ENCODE measurements at regions not wholly inside any gene's neighbourhood (a gene's known extent, or its start where the extent isn't known, plus 50 kb on each side); places are given as distances from the start of the nearest gene placed in this dataset.

- Histone ChIP-seq H3F3A (replicated peaks; ENCODE audit: insufficient read depth) (no peaks in the 10 kb centered on the region), H3K4me3 (ENCODE audit: low read depth in 2 of 2, low read length in 1 of 2) (no peak overlapping the region), H3K4me2 (no peak overlapping the region), H4K20me1 (ENCODE audit: insufficient read depth) (no peaks in the 10 kb centered on the region), H3K79me2 (ENCODE audit: insufficient read depth) (no peaks in the 10 kb centered on the region), H3K9ac (no peak overlapping the region), H3K27me3 (ENCODE audit: insufficient read depth) (no peaks in the 10 kb centered on the region), H3K27ac (ENCODE audit: low read depth in 2 of 2, low read length in 1 of 2) (no peak overlapping the region), H3K4me1 (ENCODE audit: control insufficient read depth in 1 of 2, insufficient read depth in 2 of 2, low read depth in 1 of 2, low read length in 1 of 2) (no peaks in the 10 kb centered on the region), H2AFZ (ENCODE audit: low read depth) (no peak overlapping the region), H3K9me3 (no peaks in the 10 kb centered on the region), H3K9me2 (no peaks in the 10 kb centered on the region), H3K36me3 (replicated peaks in 1 of 2; ENCODE audit: control insufficient read depth in 1 of 2, insufficient read depth in 2 of 2, low read length in 1 of 2) (no peaks in the 10 kb centered on the region)
- ChIA-PET POLR2A (no interaction called here), CTCF (no interaction called here)
- no peak for DNase-seq
- no peak for TF ChIP-seq RCOR1 (IDR thresholded peaks at IDR 0.05; ENCODE audit: low read length)
- TF ChIP-seq FOSL2 (IDR thresholded peaks at IDR 0.05; ENCODE audit: borderline replicate concordance, low read depth), result no peak
- no peak for TF ChIP-seq USF2 (IDR thresholded peaks at IDR 0.05; ENCODE audit: borderline replicate concordance, low read depth, low read length)
- TF ChIP-seq EZH2phosphoT487 (IDR thresholded peaks at IDR 0.05; ENCODE audit: borderline replicate concordance, low read depth), result no peak
- TF ChIP-seq NFIC (IDR thresholded peaks at IDR 0.05; ENCODE audit: borderline replicate concordance), result no peak
- TF ChIP-seq FOXJ3 (CRISPR knock-in tag; IDR thresholded peaks at IDR 0.05), result no peak
- TF ChIP-seq TCF12 (IDR thresholded peaks at IDR 0.05), result no peak
- TF ChIP-seq PBX3 (IDR thresholded peaks at IDR 0.05), result no peak
- no peak for TF ChIP-seq IRF3 (IDR thresholded peaks at IDR 0.05; ENCODE audit: low read depth, low read length)
- no peak for TF ChIP-seq TEAD4 (IDR thresholded peaks at IDR 0.05; ENCODE audit: borderline replicate concordance, insufficient read depth)
- TF ChIP-seq ELF1 (IDR thresholded peaks at IDR 0.05), result no peak
- TF ChIP-seq RAD21 (IDR thresholded peaks at IDR 0.05; ENCODE audit: low read length), result no peak
- no peak for TF ChIP-seq GATA2 (CRISPR knock-in tag; IDR thresholded peaks at IDR 0.05)
- TF ChIP-seq CHD2 (IDR thresholded peaks at IDR 0.05; ENCODE audit: low read length, partially characterized antibody), result no peak
- TF ChIP-seq TAF1 (IDR thresholded peaks at IDR 0.05; ENCODE audit: borderline replicate concordance, low read depth, low read length), result no peak
- no peak for TF ChIP-seq YY1 (IDR thresholded peaks at IDR 0.05; ENCODE audit: low read depth)
- no peak for TF ChIP-seq SMC3 (IDR thresholded peaks at IDR 0.05; ENCODE audit: low read depth, low read length)
- TF ChIP-seq USF1 (IDR thresholded peaks at IDR 0.05; ENCODE audit: borderline replicate concordance, low read depth), result no peak
- no peak for TF ChIP-seq REST (IDR thresholded peaks at IDR 0.05; ENCODE audit: low read depth, low read length)
- WGBS (ENCODE audit: low lambda C conversion rate), result 20% methylated on average over 2 of the region's 3 CpGs
Observed at GRCh38 chrX:78383594-78383993, 56.2 kb upstream of the CYSLTR1 start.

All from SK-N-SH (cell line).